ENCODE measurements at regions not wholly inside any gene's neighbourhood (a gene's known extent, or its start where the extent isn't known, plus 50 kb on each side); places are given as distances from the start of the nearest gene placed in this dataset.

- no peak for DNase-seq (ENCODE audit: low read depth)
- no peak for TF ChIP-seq CTCF (IDR thresholded peaks at IDR 0.05; ENCODE audit: low read depth, low read length)
- TF ChIP-seq MYC (IDR thresholded peaks at IDR 0.05; ENCODE audit: low read depth, low read length), result no peak
- no peak for TF ChIP-seq POLR2A (IDR thresholded peaks at IDR 0.05; ENCODE audit: extremely low read depth, insufficient read length)
- TF ChIP-seq MAX (IDR thresholded peaks at IDR 0.05; ENCODE audit: low read depth, low read length), result no peak
- no peak overlapping the region for H3K4me3 ChIP-seq (ENCODE audit: low read depth, low read length)
Measured at GRCh38 chr6:4405621-4406212, 270.3 kb upstream of the ECI2 start.

GRCh38 chr6:4404415-4404814 lies 269.0 kb upstream of the ECI2 start:
- TF ChIP-seq MYC (IDR thresholded peaks at IDR 0.05; ENCODE audit: low read depth, low read length) (no peak), MAX (IDR thresholded peaks at IDR 0.05; ENCODE audit: low read depth, low read length) (no peak), POLR2A (IDR thresholded peaks at IDR 0.05; ENCODE audit: extremely low read depth, insufficient read length) (no peak), CTCF (IDR thresholded peaks at IDR 0.05; ENCODE audit: low read depth, low read length) (no peak)
- no peak overlapping the region for H3K4me3 ChIP-seq (ENCODE audit: low read depth, low read length)
- DNase-seq (ENCODE audit: low read depth), result no peak

- no peak overlapping the region for H3K4me3 ChIP-seq (ENCODE audit: low read depth, low read length)
- TF ChIP-seq CTCF (IDR thresholded peaks at IDR 0.05; ENCODE audit: low read depth, low read length), result no peak
- no peak for TF ChIP-seq POLR2A (IDR thresholded peaks at IDR 0.05; ENCODE audit: extremely low read depth, insufficient read length)
- DNase-seq (ENCODE audit: low read depth), result no peak
Measured at GRCh38 chr6:4403828-4404227, 268.5 kb upstream of the ECI2 start.

- TF ChIP-seq MYC (IDR thresholded peaks at IDR 0.05; ENCODE audit: low read depth, low read length) (no peak), POLR2A (IDR thresholded peaks at IDR 0.05; ENCODE audit: extremely low read depth, insufficient read length) (no peak), MAX (IDR thresholded peaks at IDR 0.05; ENCODE audit: low read depth, low read length) (no peak), CTCF (IDR thresholded peaks at IDR 0.05; ENCODE audit: low read depth, low read length) (no peak)
- DNase-seq (ENCODE audit: low read depth), result no peak
- no peak overlapping the region for H3K4me3 ChIP-seq (ENCODE audit: low read depth, low read length)
Measured at GRCh38 chr6:4403023-4403752, 267.8 kb upstream of the ECI2 start.

GRCh38 chr6:4402477-4402976 lies 267.2 kb upstream of the ECI2 start:
- TF ChIP-seq MYC (IDR thresholded peaks at IDR 0.05; ENCODE audit: low read depth, low read length) (no peak), POLR2A (IDR thresholded peaks at IDR 0.05; ENCODE audit: extremely low read depth, insufficient read length) (no peak)
- H3K4me3 ChIP-seq (ENCODE audit: low read depth, low read length), result no peak overlapping the region
- peak; percentile 18 for DNase-seq (ENCODE audit: low read depth)

GRCh38 chr6:4401408-4402368 lies 266.3 kb upstream of the ECI2 start:
- TF ChIP-seq POLR2A (IDR thresholded peaks at IDR 0.05; ENCODE audit: extremely low read depth, insufficient read length) (no peak), MAX (IDR thresholded peaks at IDR 0.05; ENCODE audit: low read depth, low read length) (no peak)
- no peak overlapping the region for H3K4me3 ChIP-seq (ENCODE audit: low read depth, low read length)
- DNase-seq (ENCODE audit: low read depth), result no peak
